SKM-1 (cell line): ENCODE measurements at regions not wholly inside any gene's neighbourhood (a gene's known extent, or its start where the extent isn't known, plus 50 kb on each side); places are given as distances from the start of the nearest gene placed in this dataset.

Source experiments
- DNase-seq: peaks from one replicate; lab custom pipeline; 2025; ENCODE audit not compliant: unreplicated experiment; lab: John Stamatoyannopoulos, UW

GRCh38 chr21:41653954-41654491, 112.8 kb downstream of the RIPK4 start:
- no peak for DNase-seq

GRCh38 chr21:41653243-41653953, 113.5 kb downstream of the RIPK4 start:
- DNase-seq, result no peak

GRCh38 chr21:41651830-41652229, 115.0 kb downstream of the RIPK4 start:
- no peak for DNase-seq

GRCh38 chr21:41651406-41651805, 115.4 kb downstream of the RIPK4 start:
- no peak for DNase-seq

- no peak for DNase-seq
Observed at GRCh38 chr21:41650526-41651145, 116.2 kb downstream of the RIPK4 start.

GRCh38 chr21:41648591-41649031, 118.2 kb downstream of the RIPK4 start:
- no peak for DNase-seq

GRCh38 chr21:41647806-41648561, 118.9 kb downstream of the RIPK4 start:
- DNase-seq, result no peak

GRCh38 chr21:41643246-41643966, 123.4 kb downstream of the RIPK4 start:
- DNase-seq, result no peak

GRCh38 chr21:41641821-41642701, 124.8 kb downstream of the RIPK4 start:
- DNase-seq, result no peak

- no peak for DNase-seq
Observed at GRCh38 chr21:41641510-41641815, 125.4 kb downstream of the RIPK4 start.

GRCh38 chr21:41640748-41641509, 125.9 kb downstream of the RIPK4 start:
- DNase-seq, result no peak

- no peak for DNase-seq
Observed at GRCh38 chr21:41639766-41640165, 127.1 kb downstream of the RIPK4 start.

- no peak for DNase-seq
Observed at GRCh38 chr21:41639336-41639735, 127.5 kb downstream of the RIPK4 start.

GRCh38 chr21:41638201-41638790, 128.6 kb downstream of the RIPK4 start:
- DNase-seq, result no peak

- no peak for DNase-seq
Observed at GRCh38 chr21:41636636-41637630, 129.0 kb upstream of the TMPRSS2 start.

GRCh38 chr21:41635874-41636273, 127.9 kb upstream of the TMPRSS2 start:
- no peak for DNase-seq

GRCh38 chr21:41634858-41635257, 126.9 kb upstream of the TMPRSS2 start:
- no peak for DNase-seq

GRCh38 chr21:41634211-41634694, 126.3 kb upstream of the TMPRSS2 start:
- no peak for DNase-seq
